Activated CD4-positive, alpha-beta memory T cell treated with anti-CD3 and anti-CD28 coated beads, Interleukin-2, amount 10 ng/mL, durations not matched to agents 7 days and 5 days (primary cell): ENCODE measurements at regions not wholly inside any gene's neighbourhood (a gene's known extent, or its start where the extent isn't known, plus 50 kb on each side); places are given as distances from the start of the nearest gene placed in this dataset.

ENCODE experiments used
- CTCF ChIA-PET: fragments of 350-600 bp; sonication (Branson Sonifier 250); formaldehyde crosslinking; loops from one replicate; lab custom pipeline; 2021; ENCODE audit warnings: antibody characterized with exemption, inconsistent platforms; lab: Charles Lee
- POLR2A ChIA-PET: fragments of 350-600 bp; sonication (Branson Sonifier 250); formaldehyde crosslinking; loops from one replicate; lab custom pipeline; 2021; ENCODE audit warnings: antibody characterized with exemption; lab: Charles Lee
- DNase-seq: peaks from one replicate; pipeline ENCODE4 v3.0.0-alpha.2; 2020
- H3K27ac Mint-ChIP-seq: one replicate; pipeline ENCODE4 v1.8.0; 2021; ENCODE audit warnings: mild to moderate bottlenecking, mixed read lengths
- H3K27me3 Mint-ChIP-seq: one replicate; pipeline ENCODE4 v1.8.0; 2021; ENCODE audit warnings: mixed read lengths
- H3K36me3 Mint-ChIP-seq: one replicate; pipeline ENCODE4 v1.8.0; 2021; ENCODE audit warnings: low read depth, mixed read lengths
- H3K4me1 Mint-ChIP-seq: one replicate; pipeline ENCODE4 v1.8.0; 2021; ENCODE audit warnings: mixed read lengths
- H3K4me3 Mint-ChIP-seq: one replicate; pipeline ENCODE4 v1.8.0; 2021; ENCODE audit warnings: mild to moderate bottlenecking, mixed read lengths
- H3K9me3 Mint-ChIP-seq: one replicate; pipeline ENCODE4 v1.8.0; 2021; ENCODE audit warnings: mixed read lengths

- DNase-seq: no peak
- POLR2A ChIA-PET: no interaction called here
- Mint-ChIP-seq H3K27me3 (no peaks in the 10 kb centered on the region), H3K27ac (peak overlapping the region; percentile 61), H3K9me3 (no peaks in the 10 kb centered on the region), H3K4me1 (peaks cover 12% of the 10 kb centered on the region), H3K4me3 (peak overlapping the region; percentile 31), H3K36me3 (no peaks in the 10 kb centered on the region)
- CTCF ChIA-PET: no interaction called here
These were observed 111.2 kb downstream of the LRRC70 start for GRCh38 chr5:62689599-62690368.

DNA sequence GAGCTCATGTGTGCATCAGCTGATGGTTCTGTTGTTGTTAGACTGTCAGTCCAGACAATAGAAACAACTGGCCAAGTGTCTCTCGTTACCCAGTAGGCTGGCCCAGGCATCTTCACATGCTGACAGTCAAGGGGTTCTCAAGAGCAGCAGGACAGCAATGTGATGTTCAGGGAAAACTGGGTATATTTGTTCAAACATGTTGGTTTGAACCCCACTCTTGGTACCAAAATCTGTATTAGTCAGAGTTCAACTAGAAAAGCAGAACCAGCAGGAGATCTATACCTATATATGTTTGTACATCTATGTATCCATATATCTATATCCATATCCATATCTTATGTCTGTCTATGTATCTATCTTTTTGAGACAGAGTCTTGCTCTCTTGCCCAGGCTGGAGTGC is 108.1 kb downstream of the LRRC70 start:
- ChIA-PET CTCF (no interaction called here), POLR2A (no interaction called here)
- no peak for DNase-seq
- Mint-ChIP-seq H3K27me3 (no peaks in the 10 kb centered on the region), H3K9me3 (no peaks in the 10 kb centered on the region), H3K4me1 (peaks cover 11% of the 10 kb centered on the region), H3K27ac (no peak overlapping the region), H3K4me3 (no peak overlapping the region), H3K36me3 (no peaks in the 10 kb centered on the region)

DNA sequence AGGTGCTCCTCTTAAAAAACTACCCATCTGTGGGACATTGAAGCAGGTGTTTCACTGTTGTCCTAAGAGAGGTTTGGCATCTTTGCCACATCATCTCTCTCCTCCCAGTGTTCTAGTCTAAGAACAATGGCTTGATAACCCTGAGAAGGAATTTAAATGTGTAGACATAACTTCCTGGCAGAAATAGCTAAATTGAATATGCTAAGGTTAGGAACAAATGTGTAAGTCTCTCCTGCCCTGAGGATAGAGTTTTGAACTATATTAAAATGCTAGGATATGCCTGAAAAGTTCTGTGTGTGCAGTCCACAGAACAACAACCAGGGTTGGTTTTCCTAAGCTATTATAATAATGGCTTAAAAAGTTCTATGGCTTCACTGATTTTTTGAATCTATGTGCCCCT is 106.6 kb downstream of the LRRC70 start:
- Mint-ChIP-seq H3K27ac (no peak overlapping the region), H3K4me3 (no peak overlapping the region), H3K36me3 (no peaks in the 10 kb centered on the region), H3K27me3 (no peaks in the 10 kb centered on the region), H3K9me3 (no peaks in the 10 kb centered on the region), H3K4me1 (peaks cover 8% of the 10 kb centered on the region)
- CTCF ChIA-PET: no interaction called here
- no peak for DNase-seq
- POLR2A ChIA-PET: no interaction called here

DNA sequence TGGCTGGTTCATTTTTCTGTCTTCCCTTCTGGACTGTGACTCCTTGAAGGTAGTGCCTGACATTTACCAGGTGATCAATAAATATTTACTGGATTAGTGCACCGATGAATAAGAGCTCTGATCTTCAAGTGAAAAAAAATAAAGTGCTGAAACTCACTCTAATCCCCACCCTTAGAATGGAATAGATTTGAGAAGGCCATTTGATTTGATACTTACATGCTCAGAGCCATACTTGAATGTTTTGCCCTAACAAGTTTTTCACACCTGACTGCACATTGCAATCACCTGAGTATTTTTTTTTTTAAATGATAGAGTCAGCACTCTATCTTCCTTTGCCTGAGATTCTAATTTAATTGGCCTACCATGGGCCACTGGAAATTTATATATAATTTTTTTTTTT is 105.7 kb downstream of the LRRC70 start:
- CTCF ChIA-PET: no interaction called here
- POLR2A ChIA-PET: no interaction called here
- Mint-ChIP-seq H3K4me1 (peaks cover 1% of the 10 kb centered on the region), H3K4me3 (no peak overlapping the region), H3K27ac (no peak overlapping the region), H3K9me3 (no peaks in the 10 kb centered on the region), H3K36me3 (no peaks in the 10 kb centered on the region), H3K27me3 (no peaks in the 10 kb centered on the region)
- DNase-seq: no peak

- POLR2A ChIA-PET: no interaction called here
- Mint-ChIP-seq H3K4me1 (no peaks in the 10 kb centered on the region), H3K27me3 (no peaks in the 10 kb centered on the region), H3K27ac (no peak overlapping the region), H3K9me3 (no peaks in the 10 kb centered on the region), H3K4me3 (no peak overlapping the region), H3K36me3 (no peaks in the 10 kb centered on the region)
- no peak for DNase-seq
- CTCF ChIA-PET: no interaction called here
These were observed 103.4 kb downstream of the LRRC70 start for GRCh38 chr5:62682059-62682458.

GRCh38 chr5:62681117-62681850 is 102.7 kb downstream of the LRRC70 start:
- H3K36me3 Mint-ChIP-seq: no peaks in the 10 kb centered on the region
- no peak overlapping the region for H3K4me3 Mint-ChIP-seq
- H3K9me3 Mint-ChIP-seq: no peaks in the 10 kb centered on the region
- ChIA-PET CTCF (no interaction called here), POLR2A (no interaction called here)
- no peaks in the 10 kb centered on the region for H3K4me1 Mint-ChIP-seq
- no peak for DNase-seq
- no peak overlapping the region for H3K27ac Mint-ChIP-seq
- no peaks in the 10 kb centered on the region for H3K27me3 Mint-ChIP-seq

DNA sequence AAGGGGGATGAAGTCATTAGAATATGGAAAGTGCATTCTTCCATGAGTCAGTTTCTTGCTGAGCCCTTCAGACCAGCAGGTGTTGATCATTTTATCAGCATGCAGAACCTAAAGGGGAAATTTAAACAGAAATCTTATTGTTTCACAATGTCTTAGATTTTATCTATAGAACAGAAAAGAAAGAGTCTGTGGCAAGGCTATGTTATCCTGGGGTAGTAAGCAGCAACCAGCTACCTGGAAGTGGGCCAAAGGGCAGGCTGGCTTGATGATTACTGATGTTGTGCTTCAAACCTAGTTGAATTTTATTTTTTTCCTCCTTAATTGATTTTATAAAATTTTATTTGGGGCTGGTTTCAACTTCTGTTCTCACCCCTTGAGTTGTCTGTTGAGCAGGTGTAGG is 101.5 kb downstream of the LRRC70 start:
- ChIA-PET POLR2A (no interaction called here), CTCF (no interaction called here)
- Mint-ChIP-seq H3K27ac (no peak overlapping the region), H3K4me3 (no peak overlapping the region), H3K36me3 (no peaks in the 10 kb centered on the region), H3K27me3 (peaks cover 4% of the 10 kb centered on the region), H3K9me3 (peaks cover 6% of the 10 kb centered on the region), H3K4me1 (no peaks in the 10 kb centered on the region)
- no peak for DNase-seq
